ENCODE measurements at regions not wholly inside any gene's neighbourhood (a gene's known extent, or its start where the extent isn't known, plus 50 kb on each side); places are given as distances from the start of the nearest gene placed in this dataset.

GRCh38 chr15:69805248-69805953, 292.3 kb downstream of the TLE3 start:
- no peak for DNase-seq

- no peak for DNase-seq
These were observed 291.3 kb downstream of the TLE3 start for GRCh38 chr15:69806287-69806915.

- DNase-seq, result no peak
These were observed 290.0 kb downstream of the TLE3 start for GRCh38 chr15:69807721-69808120.

GRCh38 chr15:69808756-69809155, 289.0 kb downstream of the TLE3 start:
- DNase-seq, result no peak

GRCh38 chr15:69809421-69809820, 288.3 kb downstream of the TLE3 start:
- no peak for DNase-seq

GRCh38 chr15:69810431-69811354, 287.0 kb downstream of the TLE3 start:
- no peak for DNase-seq

- DNase-seq, result no peak
These were observed 284.9 kb downstream of the TLE3 start for GRCh38 chr15:69812861-69813261.

- DNase-seq, result no peak
These were observed 283.8 kb downstream of the TLE3 start for GRCh38 chr15:69813881-69814280.

- DNase-seq, result no peak
These were observed 282.8 kb downstream of the TLE3 start for GRCh38 chr15:69814932-69815331.

GRCh38 chr15:69815793-69816192, 281.9 kb downstream of the TLE3 start:
- DNase-seq, result no peak

- DNase-seq, result no peak
These were observed 281.2 kb downstream of the TLE3 start for GRCh38 chr15:69816522-69816921.

GRCh38 chr15:69818529-69818928, 279.2 kb downstream of the TLE3 start:
- no peak for DNase-seq

- DNase-seq, result no peak
These were observed 278.3 kb downstream of the TLE3 start for GRCh38 chr15:69819371-69819770.

- no peak for DNase-seq
These were observed 276.9 kb downstream of the TLE3 start for GRCh38 chr15:69820819-69821218.

GRCh38 chr15:69823223-69823907, 274.4 kb downstream of the TLE3 start:
- DNase-seq, result no peak

- DNase-seq, result no peak
These were observed 273.4 kb downstream of the TLE3 start for GRCh38 chr15:69824075-69824876.

GRCh38 chr15:69824877-69825406, 272.8 kb downstream of the TLE3 start:
- no peak for DNase-seq

GRCh38 chr15:69825941-69826818, 271.5 kb downstream of the TLE3 start:
- no peak for DNase-seq

GRCh38 chr15:69826819-69827175, 270.9 kb downstream of the TLE3 start:
- no peak for DNase-seq

- DNase-seq, result no peak
These were observed 270.0 kb downstream of the TLE3 start for GRCh38 chr15:69827751-69828150.

Measured in activated T-cell treated with anti-CD3 and anti-CD28 coated beads, Interleukin-2, amount 50 U/mL, for 1 hour (primary cell).